Thoracic aorta (tissue), 2 donors: ENCODE measurements at regions not wholly inside any gene's neighbourhood (a gene's known extent, or its start where the extent isn't known, plus 50 kb on each side); places are given as distances from the start of the nearest gene placed in this dataset.
"Not testable (repeated sequence)": the region's sequence is repeated elsewhere in the genome, so short reads cannot be mapped to it uniquely, and the experiment has no call there.

ENCODE experiments used
- ATAC-seq: fragments of 150-250 bp; one replicate; pipeline ENCODE4 v1.8.0; 2017; ENCODE audit warnings: low read depth; ENCODE audit not compliant: insufficient number of reproducible peaks, low FRiP score
- DNase-seq: peaks from one replicate; pipeline ENCODE4 v3.0.0-alpha.2; 2020; ENCODE audit warnings: low spot score
- H3K27ac ChIP-seq, 2 donors: fragments of 200-600 bp; sonication (generic); 1 replicate in 1 of 2; 2 replicates in 1 of 2; pipeline ENCODE4 v1.5.1; 2016; ENCODE audit warnings: mild to moderate bottlenecking in 2 of 2, moderate library complexity in 2 of 2
- H3K27me3 ChIP-seq: fragments of 200-600 bp; sonication (generic); replicated peaks from 2 replicates; pipeline ENCODE4 v1.6.0; 2016; ENCODE audit warnings: mild to moderate bottlenecking; ENCODE audit not compliant: insufficient read depth
- H3K36me3 ChIP-seq: fragments of 200-600 bp; sonication (generic); one replicate; pipeline ENCODE4 v1.5.1; 2016
- H3K4me1 ChIP-seq, 2 donors: fragments of 200-600 bp; sonication (generic); 1 replicate in 1 of 2; 2 replicates in 1 of 2; pipeline versions ENCODE4 v1.5.1 to v1.6.0; 2016; ENCODE audit warnings: low read depth in 2 of 2, mild to moderate bottlenecking in 1 of 2; ENCODE audit not compliant: control insufficient read depth in 1 of 2
- H3K4me3 ChIP-seq: fragments of 200-600 bp; sonication (generic); 2 replicates; pipeline ENCODE4 v1.5.1; 2016; ENCODE audit warnings: mild to moderate bottlenecking
- H3K9me3 ChIP-seq: fragments of 200-600 bp; sonication (generic); 2 replicates; pipeline ENCODE4 v1.5.1; 2016
- TF ChIP-seq, protein P1 (sequence below): fragments of 200-600 bp; sonication (generic); IDR thresholded peaks from one replicate; pipeline ENCODE4 v1.5.1; 2019; ENCODE audit warnings: antibody characterized with exemption

DNA sequence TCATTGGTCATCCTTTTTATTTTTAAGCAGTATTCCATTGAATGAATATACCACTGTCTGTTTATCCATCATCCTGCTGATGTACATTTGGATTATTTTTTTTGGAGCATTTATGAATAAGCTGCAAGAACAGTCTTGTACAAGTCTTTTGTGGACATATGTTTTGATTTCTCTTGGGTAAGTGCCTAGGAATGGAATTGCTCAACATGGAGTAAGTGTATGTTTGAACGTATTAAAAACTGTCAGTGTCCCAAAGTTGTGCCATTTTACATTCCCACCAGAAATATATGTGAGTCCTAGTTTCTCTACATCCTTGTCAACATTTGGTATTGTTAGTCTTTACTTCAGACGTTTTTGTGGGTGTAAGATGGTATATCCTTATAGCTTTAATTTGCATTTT, 287.0 kb upstream of the POF1B start:
- DNase-seq (no peak), ATAC-seq (no peak)
- no peaks in the 10 kb centered on the region for H3K36me3 ChIP-seq
- H3K27me3 ChIP-seq: no peaks in the 10 kb centered on the region
- TF ChIP-seq, protein P1, sequence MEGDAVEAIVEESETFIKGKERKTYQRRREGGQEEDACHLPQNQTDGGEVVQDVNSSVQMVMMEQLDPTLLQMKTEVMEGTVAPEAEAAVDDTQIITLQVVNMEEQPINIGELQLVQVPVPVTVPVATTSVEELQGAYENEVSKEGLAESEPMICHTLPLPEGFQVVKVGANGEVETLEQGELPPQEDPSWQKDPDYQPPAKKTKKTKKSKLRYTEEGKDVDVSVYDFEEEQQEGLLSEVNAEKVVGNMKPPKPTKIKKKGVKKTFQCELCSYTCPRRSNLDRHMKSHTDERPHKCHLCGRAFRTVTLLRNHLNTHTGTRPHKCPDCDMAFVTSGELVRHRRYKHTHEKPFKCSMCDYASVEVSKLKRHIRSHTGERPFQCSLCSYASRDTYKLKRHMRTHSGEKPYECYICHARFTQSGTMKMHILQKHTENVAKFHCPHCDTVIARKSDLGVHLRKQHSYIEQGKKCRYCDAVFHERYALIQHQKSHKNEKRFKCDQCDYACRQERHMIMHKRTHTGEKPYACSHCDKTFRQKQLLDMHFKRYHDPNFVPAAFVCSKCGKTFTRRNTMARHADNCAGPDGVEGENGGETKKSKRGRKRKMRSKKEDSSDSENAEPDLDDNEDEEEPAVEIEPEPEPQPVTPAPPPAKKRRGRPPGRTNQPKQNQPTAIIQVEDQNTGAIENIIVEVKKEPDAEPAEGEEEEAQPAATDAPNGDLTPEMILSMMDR: no peak
- H3K4me1 ChIP-seq: no peaks in the 10 kb centered on the region
- no peak overlapping the region for H3K27ac ChIP-seq
- H3K4me3 ChIP-seq: no peak overlapping the region
- H3K9me3 ChIP-seq: no peaks in the 10 kb centered on the region

DNA sequence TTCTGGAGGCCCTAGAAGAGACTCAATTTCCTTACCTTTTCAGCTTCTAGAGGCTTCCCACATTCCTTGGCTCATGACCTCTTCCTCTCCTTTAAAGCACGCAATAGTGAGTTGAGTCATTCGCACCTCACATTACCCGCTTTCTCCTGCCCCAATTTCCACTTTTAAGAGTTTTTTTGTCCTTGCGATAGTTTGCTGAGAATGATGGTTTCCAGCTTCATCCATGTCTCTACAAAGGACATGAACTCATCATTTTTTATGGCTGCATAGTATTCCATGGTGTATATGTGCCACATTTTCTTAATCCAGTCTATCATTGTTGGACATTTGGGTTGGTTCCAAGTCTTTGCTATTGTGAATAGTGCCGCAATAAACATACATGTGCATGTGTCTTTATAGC, 284.5 kb upstream of the POF1B start:
- ATAC-seq, H3K27me3 ChIP-seq, H3K4me1 ChIP-seq, DNase-seq, H3K4me3 ChIP-seq, H3K9me3 ChIP-seq, H3K36me3 ChIP-seq, H3K27ac ChIP-seq: not testable (repeated sequence)

DNA sequence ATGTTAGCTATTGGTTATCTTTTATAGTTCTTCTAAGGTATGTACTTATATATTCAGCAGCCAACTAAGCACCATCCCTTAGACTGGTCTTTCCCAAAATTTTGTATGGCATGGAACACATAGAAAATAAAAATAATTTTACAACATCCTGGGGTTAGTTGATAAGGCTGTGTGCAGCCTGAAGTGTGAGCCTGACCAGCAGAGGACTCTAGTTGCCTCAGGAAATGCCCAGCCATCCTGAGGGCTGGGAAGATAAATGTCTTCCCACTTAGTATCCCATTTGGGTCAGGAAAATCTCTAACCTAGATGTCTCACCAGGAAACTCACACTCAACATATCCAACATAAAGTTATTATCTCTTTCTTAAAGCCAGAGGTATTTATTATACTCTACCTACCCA, 251.4 kb upstream of the POF1B start:
- no peak overlapping the region for H3K27ac ChIP-seq
- no peaks in the 10 kb centered on the region for H3K27me3 ChIP-seq
- no peaks in the 10 kb centered on the region for H3K9me3 ChIP-seq
- TF ChIP-seq, protein P1: no peak
- H3K4me3 ChIP-seq: no peak overlapping the region
- DNase-seq: no peak
- H3K36me3 ChIP-seq: no peaks in the 10 kb centered on the region
- no peak for ATAC-seq
- H3K4me1 ChIP-seq: no peaks in the 10 kb centered on the region

DNA sequence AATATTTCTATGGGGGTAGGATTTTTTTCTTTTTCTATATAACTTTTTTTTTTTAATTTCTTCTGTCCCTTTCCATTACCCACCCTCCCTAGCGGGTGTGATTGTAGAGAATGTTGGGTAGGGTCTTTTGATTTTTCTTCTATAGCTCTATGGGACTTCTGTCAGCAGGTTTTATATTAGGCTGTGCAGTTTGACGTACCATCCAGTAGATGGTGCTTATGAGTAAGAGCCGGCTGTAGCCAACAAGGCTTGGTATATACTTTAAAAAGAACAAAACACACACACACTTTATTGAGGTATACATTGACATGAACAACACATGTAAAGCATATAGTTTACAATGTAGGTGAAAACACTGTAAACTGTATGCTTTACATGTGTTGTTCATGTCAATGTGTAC, 247.9 kb upstream of the POF1B start:
- TF ChIP-seq, protein P1: no peak

DNA sequence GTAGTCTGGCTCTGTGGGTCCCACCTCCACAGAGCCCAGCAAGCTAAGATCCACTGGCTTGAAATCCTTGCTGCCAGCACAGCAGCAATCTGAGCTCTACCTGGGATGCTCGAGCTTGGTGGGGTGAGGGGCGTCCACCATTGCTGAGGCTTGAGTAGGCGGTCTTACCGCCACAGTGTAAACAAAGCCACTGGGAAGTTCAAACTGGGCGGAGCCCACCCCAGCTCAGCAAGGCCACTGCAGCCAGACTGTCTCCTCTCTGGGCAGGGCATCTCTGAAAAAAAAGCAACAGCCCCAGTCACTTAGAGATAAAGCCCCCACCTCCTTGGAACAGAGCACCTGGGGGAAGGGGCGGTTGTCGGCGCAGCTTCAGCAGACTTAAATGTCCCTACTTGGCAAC, 243.2 kb upstream of the POF1B start:
- no peaks in the 10 kb centered on the region for H3K4me1 ChIP-seq
- no peak for ATAC-seq
- TF ChIP-seq, protein P1: no peak
- H3K4me3 ChIP-seq: no peak overlapping the region
- DNase-seq: no peak
- H3K9me3 ChIP-seq: no peaks in the 10 kb centered on the region
- no peaks in the 10 kb centered on the region for H3K36me3 ChIP-seq
- H3K27ac ChIP-seq: no peak overlapping the region
- no peaks in the 10 kb centered on the region for H3K27me3 ChIP-seq

More for the DNA sequence above, 247.9 kb upstream of the POF1B start:
- H3K4me3 ChIP-seq: no peak overlapping the region
- H3K9me3 ChIP-seq: no peaks in the 10 kb centered on the region
- no peaks in the 10 kb centered on the region for H3K4me1 ChIP-seq
- DNase-seq: no peak
- H3K36me3 ChIP-seq: no peaks in the 10 kb centered on the region
- ATAC-seq: no peak
- no peak overlapping the region for H3K27ac ChIP-seq
- no peaks in the 10 kb centered on the region for H3K27me3 ChIP-seq

DNA sequence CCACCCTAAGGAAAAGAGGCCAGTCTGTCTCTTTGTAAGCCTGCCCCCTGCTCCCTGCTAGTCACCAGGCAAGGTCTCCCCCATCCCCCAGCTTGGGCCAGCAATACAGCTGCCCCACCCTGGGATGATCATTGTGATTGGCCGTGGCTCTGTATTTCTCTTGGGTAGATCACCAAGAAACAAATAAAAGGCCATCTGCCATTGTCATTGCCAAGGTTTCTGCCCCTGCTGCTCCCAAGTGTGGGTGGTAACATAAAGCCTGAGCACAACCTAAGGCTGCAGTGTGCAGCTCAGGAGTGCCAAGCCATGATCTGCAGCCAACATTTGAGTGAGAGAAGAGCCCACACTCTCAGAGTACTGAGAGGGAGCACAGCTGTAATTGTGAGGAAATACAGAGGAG, 241.0 kb upstream of the POF1B start:
- Histone ChIP-seq H3K4me1 (no peaks in the 10 kb centered on the region), H3K27me3 (no peaks in the 10 kb centered on the region), H3K4me3 (no peak overlapping the region), H3K27ac (no peak overlapping the region), H3K9me3 (no peaks in the 10 kb centered on the region), H3K36me3 (no peaks in the 10 kb centered on the region)
- TF ChIP-seq, protein P1: no peak
- DNase-seq (no peak), ATAC-seq (no peak)
